Stimulated activated CD8-positive, alpha-beta memory T cell treated with anti-CD3 and anti-CD28 coated beads, Interleukin-2, amount 100 ng/mL, for 48 hours (primary cell): ENCODE measurements at regions not wholly inside any gene's neighbourhood (a gene's known extent, or its start where the extent isn't known, plus 50 kb on each side); places are given as distances from the start of the nearest gene placed in this dataset.
"Not testable (repeated sequence)": the region's sequence is repeated elsewhere in the genome, so short reads cannot be mapped to it uniquely, and the experiment has no call there.

ENCODE experiments used
- DNase-seq, 2 donors: peaks; one replicate each; pipeline ENCODE4 v3.0.0-alpha.2; 2020; ENCODE audit warnings: low read depth in 2 of 2

DNA sequence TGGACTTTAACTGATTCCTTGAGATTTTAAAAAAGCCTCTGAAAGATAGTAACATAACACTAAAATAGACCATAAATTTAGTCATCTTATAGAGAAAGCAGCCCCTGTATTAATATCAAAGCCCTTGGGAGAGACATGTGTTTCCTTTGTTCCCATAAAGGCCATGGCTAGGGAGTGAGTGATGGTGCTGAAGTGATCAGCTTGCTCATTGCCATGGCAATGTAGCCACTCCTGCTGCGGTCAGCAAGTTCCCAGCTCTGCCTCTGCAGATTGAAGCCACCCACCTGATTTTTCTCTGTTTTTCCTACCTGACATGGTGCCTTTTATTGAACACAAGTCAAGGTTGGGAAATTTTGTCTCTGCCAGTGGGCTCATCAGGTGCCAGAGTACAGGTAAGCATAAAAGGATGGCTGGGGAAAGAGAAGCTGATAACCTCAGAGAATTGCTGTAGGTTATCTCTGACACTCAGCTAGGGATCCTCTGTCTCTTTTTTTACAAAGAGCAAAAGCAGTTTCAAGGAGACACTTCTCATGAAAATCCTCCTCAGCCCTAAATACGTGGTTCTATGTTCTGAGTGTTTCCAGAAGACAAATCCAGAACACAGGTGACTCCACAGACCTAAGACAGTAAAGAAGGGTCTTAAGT lies 296.3 kb upstream of the NMUR2 start:
- no peak for DNase-seq

DNA sequence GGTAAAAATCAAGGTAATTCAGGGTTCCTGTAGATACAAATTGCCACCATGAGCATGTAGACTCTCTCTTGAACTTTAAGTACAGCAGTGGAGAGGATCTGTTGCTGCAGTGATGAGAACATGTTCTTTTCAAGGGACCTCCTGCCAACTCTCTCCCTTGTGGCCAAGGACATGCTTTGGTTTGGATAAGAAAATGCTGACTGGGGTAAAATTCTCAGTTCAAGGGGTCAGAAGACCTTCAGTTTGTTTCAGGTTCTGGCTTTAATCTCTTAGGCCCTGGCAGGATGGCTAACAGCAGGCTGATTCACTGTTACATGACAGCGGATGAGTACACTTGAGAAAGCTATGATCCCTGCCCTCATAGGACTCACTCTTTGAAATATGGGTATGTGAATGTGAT lies 299.2 kb upstream of the NMUR2 start:
- DNase-seq: no peak

DNA sequence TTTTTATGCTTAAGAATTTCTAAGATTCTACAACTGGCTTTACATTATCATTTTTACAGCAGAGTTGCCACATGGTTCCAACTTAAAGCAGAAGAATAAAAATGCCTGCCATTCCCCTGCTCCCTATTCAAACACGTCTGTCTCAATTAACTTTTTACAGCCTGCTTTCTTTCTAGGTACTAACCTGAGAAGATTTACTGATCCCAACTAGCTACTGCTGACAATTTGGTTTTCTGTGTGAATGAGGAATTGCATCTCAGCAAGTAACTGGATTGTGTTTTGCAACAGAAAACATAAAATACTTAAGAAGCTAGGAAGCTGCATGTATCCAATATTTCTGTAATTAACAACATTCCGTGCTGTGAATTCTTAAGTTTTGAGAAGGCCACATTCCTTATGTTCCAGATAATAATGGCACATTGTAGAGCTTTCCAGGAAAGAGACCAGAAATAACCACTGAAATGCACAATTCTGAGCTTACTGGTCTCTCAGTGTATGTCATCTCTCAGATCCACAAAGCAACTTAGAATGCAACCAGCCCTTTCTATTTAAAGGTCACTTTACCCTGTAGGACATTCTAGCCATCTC lies 306.8 kb upstream of the NMUR2 start:
- no peak for DNase-seq

DNA sequence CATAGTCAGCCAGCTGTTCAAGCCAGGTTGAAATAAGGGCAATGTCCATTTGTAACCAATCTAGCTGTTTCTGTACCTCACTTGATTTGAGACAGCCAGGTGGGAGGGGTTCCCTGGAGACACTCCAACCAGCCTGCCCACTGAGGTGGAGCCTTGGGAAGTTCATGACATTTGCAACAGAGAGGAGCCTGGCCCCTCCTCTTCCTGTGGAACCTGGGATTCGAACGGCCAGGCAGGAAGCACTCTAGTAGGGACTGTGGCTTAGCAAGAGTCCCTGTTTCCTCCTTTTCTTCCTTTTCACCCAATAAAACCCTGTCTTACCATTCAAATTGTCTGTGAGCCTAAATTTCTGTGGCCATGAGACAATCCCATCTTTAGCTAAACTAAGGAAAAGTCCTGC lies 312.3 kb upstream of the NMUR2 start:
- no peak for DNase-seq

DNA sequence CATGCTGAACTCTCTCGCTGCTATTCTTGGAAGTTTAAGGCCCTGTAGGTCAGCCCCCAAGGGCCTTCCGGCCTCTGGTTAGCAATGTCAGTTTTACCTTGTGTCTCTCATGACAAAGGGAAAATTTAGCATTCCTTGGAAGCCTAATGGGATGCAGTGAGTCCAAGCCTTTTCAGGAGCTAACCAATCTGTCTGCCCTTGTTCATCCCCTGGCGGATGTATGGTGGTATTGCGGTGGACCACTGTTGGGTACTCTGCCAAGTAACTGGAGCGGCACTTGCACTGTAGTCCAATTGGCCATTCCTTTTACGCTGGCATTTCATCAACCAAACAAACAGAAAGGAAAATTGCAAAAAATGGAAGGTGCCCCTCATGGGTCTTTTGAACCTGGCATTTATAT lies 318.4 kb upstream of the NMUR2 start:
- no peak for DNase-seq

DNA sequence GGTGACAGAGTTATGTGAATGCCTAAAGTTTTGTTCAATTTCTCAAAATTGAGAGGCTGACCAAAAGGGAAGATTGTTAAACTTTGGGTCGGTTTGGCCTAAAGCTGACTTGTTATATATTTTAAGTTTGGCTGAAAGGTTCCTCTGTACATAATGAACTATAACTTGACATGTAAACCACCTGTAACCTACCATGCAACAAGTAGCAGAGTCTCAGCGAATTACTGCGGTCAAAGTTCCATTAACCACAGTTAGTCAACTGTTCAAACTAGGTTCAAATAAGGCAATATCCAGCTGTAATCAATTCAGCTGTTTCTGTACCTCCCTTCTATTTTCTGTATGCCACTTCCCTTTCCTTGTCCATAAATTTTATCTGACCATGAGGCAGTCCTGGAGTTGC lies 325.1 kb upstream of the NMUR2 start:
- DNase-seq: no peak

DNA sequence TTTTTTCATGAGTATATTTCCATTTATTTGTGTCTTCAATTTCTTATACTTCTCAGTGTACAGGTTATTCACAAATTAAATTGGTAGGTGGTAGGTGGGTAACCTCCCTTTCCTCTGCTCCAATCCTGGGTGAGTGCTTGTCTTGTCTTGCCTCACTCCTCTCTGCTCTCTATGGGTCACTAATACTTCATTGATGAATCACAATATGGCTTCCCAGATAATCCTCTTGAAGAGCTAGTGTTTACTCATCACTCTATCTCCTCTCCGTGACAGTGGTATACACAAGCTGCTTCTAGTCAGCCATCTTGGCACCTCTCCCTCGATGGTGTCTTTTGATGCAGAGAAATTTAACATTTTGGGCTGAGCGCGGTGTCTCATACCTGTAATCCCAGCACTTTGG lies 331.8 kb upstream of the NMUR2 start:
- DNase-seq: no peak

DNA sequence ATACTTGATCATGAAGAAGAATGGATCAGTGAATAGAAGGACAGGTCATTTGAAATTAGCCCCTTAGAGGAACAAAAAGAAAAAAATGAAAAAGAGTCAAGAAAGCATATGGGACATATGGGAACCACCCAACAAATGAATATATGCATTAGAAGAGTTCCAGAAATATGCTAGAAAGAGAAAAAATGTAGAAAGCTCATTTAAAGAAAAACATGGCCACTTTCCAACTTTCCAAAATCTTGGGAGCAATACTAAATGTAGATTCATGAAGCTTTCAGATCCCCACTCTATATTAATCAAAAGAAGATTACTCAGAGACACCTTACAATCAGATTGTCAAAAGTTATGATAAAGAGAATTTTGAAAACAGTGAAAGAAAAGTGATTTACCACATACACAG lies 334.8 kb upstream of the NMUR2 start:
- DNase-seq: no peak

DNA sequence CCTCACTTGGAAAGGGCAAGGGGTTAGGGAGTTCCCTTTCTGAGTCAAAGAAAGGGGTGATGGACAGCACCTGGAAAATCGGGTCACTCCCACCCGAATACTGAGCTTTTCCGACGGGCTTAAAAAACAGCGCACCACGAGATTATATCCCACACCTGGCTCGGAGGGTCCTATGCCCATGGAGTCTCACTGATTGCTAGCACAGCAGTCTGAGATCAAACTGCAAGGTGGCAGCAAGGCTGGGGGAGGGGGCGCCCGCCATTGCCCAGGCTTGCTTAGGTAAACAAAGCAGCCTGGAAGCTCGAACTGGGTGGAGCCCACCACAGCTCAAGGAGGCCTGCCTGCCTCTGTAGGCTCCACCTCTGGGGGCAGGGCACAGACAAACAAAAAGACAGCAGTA lies 336.0 kb upstream of the NMUR2 start:
- DNase-seq: not testable (repeated sequence)

DNA sequence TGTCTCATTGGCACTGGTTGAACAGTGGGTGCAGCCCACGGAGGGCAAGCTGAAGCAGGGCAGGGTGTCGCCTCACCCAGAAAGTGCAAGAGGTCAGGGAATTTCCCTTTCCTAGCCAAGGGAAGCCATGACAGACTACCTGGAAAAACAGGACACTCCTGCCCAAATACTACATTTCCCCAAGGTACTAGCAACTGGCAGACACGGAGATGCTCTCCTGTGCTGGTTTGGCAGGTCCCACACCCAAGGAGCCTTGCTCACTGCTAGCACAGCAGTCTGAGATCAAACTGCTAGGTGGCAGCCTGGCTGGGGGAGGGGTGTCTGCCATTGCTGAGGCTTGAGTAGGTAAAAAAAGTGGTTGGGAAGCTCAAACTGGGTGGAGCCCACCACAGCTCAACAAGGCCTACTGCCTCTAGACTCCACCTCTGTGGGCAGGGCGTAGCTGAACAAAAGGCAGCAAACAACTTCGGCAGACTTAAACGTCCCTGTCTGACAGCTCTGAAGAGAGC lies 382.7 kb upstream of the NMUR2 start:
- DNase-seq: not testable (repeated sequence)

DNA sequence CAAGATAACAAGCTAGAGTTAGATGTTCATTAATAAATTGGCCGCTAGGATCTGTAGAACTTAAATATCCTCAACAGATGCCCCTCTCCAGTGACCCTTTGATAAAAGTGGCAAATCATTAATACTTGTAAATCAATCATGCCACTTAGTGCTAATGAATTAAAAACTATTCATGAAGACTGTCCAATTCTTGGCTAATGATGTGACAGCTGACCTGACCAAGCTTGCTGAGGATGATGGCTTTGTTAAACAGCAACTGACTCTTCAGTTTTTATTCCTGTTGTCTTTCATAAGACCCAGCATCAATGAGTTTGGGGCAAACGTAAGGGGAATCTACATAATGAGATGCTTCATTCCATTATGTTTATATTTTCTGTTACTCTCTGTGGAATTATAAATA lies 396.8 kb upstream of the NMUR2 start:
- no peak for DNase-seq

DNA sequence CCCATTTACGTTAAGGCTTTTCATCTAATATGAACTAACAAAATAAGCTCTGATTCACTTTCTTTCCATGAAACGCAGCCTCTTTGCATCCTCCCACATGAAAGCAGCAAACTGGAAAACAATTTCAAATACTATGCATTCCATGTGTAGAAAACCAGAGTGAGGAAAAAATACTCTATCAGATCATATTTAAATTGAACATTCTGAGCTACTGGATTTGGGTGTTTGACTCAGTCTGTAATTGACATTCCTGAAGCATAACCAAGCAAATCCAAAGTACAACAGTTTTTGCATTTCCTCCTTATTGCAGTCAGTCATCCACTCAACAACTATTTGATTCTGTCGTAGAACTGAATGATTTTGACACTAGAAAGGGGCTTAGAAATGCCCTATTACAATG lies 399.1 kb upstream of the NMUR2 start:
- no peak for DNase-seq

DNA sequence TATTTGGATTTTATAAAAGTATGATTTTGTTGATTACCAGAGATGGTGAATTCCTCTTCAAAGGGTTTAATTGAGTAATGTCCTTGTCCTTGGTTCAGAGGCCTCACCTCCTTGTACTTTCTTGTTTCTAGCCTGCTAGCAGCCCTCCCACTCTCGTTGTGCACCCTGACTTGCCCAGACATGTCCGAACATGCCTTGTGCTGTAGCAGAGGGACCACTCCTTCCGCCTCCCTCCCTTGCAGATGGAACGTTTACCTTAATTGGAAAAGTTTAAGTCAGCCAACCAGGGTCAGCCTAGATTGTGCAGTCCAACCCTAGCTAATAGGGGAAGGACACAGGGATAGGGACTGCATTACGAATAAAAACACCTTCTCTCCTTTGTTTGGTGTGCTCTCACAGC lies 406.9 kb upstream of the NMUR2 start:
- no peak for DNase-seq

DNA sequence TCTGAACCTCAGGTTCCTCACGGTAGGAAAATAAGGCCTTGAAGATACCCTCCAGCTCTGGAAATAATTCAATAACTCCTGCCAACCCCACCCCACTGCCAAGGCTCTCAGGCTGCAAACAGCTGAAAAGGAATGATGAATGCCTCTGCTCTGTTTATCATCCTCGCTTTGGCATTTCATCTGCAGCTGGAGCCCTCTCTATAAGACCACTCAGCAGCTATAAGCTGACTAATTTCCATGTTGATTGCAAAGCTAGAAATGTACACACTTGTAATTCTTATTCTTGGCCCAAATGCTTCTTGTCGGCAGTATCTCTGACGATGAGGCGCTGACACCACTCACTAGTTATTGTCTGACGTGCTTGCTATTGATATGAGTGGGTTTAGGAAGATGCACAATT lies 408.4 kb upstream of the NMUR2 start:
- no peak for DNase-seq

DNA sequence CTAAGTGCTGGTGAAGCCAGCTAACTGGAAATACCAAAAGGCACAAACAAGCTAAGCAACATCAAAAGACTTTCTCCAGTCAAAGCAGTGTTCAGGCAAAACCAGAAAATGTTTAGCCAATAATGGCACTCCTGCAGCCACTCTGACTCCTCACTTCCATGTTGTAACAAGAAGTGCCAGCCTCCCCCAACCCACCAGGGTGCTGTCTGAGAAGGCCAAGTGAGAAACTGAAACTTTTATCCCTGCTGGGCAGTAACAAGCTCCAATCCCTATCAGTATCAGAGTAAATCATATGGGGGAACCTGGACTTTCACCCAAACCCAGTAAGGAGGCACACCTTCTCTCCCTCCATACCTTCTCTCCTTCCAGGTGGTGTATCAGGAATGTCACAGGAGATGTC lies 414.8 kb upstream of the NMUR2 start:
- no peak for DNase-seq

DNA sequence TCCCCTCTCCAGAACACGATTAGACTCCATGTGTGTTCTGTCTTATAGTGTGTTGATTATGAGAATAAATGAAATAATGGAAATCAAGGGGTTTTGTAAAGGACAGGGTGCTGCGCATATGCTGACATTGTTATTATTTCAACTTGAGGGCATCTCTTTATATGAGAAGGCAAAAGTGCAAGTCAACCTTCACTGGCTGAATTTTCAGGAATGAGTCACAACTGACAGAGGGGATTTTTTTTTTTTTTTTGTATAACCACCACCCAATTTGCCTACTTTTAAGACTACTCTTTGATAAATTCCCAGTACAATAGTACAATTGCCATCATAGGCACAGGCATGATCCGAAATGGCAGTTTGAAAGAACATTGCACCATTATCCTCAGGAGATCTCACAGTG lies 419.2 kb upstream of the NMUR2 start:
- no peak for DNase-seq

DNA sequence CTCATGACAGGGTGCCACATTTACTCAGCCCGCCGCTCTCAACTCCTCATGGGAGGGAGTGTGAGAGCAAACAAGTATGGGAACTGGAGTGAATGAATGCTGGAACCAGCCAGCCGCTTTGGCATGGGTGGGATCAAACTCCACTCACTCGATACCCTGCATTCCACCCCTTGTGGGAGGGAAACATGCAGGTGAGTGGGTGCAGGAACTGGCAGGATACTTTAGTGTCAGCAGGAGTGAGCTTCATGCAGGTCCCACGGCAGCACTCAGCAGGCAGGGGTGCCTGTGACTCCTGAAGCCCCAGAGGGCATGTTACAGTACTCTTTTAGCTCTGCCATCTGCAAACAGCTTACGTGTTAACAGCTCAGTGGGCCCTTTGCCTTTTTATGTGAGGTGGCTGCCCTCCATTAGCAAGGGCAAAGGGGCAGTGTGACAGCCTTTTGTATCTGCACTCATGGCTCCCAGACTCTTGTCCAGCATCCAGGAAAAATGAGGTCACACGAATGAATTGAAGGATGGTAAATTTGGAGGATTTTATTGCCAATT lies 433.2 kb upstream of the NMUR2 start:
- DNase-seq: no peak

DNA sequence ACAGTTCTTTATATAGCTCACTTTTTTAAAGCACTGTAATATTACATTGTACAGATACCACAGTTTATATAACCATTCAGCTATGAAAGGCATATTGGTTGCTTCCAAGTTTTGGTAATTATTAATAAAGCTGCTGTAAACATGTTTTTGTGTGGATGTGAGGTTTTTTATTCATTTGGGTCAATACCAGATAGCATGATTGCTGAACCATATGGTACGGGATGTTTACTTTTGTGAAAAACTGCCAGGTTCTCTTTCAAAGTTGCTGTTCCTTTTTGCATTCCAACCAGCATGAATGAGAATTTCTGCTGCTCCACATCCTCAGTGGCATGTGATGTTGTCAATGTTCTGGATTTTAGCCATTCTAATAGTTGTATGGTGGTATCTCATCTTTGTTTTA lies 439.6 kb upstream of the NMUR2 start:
- no peak for DNase-seq

DNA sequence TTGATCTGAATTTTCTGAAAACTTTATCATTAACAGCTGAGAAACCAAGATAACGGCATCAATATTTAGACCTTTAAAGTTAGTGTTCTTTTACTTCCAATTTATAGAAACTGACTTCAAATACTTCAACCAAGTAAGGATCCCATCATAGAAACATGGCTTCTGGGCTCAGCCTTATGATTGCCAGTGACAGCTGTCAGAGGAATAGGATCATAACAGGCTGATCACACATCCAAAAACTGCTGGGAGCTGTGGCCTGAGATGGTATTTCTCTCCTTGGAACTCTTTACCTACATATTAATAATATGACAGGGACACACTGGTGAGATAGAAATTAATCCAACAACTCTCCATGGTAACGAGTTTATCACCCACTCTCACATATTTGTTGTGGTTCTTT lies 448.3 kb upstream of the NMUR2 start:
- DNase-seq: no peak

DNA sequence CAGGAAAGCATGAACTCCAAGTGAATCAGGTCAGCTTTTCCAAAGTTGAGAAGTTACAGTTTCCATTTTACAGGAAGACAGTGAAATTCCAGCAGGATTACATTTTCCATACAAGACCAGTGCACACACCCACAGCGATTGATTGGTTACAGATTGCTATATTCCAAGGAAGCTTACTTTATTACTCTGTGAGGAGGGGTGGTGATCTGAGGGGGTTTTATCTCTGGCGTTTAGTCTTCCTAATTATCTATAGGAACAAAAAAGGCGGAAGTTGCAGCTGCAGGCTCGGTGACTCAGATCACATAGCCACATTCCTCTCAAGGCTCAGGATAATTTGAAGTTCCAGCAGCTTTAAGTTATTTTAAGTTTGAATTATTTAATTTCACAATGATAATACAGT lies 450.4 kb upstream of the NMUR2 start:
- no peak for DNase-seq

DNA sequence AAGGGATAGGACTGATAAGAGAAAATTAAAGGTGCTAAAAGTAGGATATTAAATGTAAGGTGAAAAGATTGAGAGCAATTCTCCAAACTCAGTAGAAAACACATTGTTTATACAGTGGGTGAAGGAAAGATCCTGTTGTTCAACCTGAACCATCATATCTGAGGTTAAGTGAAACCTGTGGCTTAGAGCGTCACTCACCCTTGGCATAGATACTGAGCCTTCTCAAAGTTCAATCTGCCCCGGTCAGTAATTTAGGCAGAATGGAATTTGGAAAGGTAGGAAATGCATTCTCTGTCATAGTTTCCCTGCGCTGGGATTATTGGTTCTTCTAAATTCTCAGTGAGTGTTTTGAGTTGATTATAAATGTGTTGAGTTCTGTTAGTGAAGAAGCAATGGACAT lies 456.2 kb upstream of the NMUR2 start:
- DNase-seq: no peak

DNA sequence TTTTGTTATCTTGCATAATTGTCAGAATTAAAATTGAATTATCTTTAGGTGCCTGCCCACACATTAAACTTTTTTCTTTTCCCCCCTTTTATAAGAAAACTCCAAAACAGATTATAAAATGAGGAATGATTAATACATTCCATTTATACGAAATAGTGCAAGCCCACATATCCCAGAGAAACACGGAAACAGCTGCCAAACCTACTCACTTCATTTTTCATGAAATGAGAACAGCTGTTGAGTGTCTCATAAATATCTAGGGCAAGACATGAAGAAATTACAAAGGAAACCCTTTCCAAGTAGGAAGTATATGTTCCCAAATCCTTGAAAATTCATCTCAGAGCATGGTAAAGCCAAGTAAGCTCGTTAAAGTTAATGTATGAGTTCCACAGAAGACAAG lies 459.4 kb upstream of the NMUR2 start:
- DNase-seq: no peak

DNA sequence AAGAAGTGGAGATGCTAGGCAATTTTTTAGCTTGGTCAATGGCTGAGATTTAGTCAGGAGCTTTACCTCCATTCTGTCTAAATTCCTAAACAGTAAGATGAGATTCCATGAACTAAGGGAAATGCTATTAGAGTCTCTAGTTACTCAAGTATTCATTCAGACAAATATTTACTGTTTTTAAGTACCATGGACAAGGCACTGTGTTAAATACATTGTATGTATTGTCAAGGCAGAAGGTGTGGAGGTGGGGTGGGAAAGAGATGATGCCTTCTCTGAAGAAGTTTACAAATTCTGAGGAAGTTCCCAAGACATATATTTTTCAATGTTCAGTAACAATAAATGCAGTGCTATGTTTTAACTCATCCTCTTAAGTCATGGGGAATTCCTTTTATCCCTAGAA lies 459.9 kb upstream of the NMUR2 start:
- no peak for DNase-seq

DNA sequence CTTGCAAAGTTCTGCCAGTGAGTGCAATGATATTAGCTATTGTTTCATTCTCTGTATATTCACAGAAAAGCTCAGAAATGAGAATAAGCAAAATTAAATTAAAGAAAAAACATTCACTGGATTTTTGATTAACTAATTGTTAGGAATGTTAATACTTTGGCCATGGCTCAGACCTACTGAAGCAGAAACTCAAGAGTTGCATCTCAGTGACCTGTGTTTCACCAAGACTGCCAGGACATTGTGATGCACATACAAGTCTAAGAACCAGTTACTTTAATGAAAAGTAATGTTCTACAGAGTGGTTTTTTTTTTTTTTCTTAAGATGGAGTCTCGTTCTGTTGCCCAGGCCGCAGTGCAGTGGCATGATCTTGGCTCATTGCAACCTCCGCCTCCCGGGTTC lies 464.9 kb upstream of the NMUR2 start:
- no peak for DNase-seq
